Esophagus muscularis mucosa (tissue), 4 donors: ENCODE measurements at regions not wholly inside any gene's neighbourhood (a gene's known extent, or its start where the extent isn't known, plus 50 kb on each side); places are given as distances from the start of the nearest gene placed in this dataset.

Experiments
- CTCF ChIP-seq, 3 experiments: fragments of 200-600 bp in 2 of 3; fragments of 450-650 bp in 1 of 3; sonication (generic) in 2 of 3; IDR thresholded peaks; one replicate each; pipeline ENCODE4 v1.5.1; 2017 to 2019; ENCODE audit warnings: antibody characterized with exemption in 3 of 3, mild to moderate bottlenecking in 2 of 3, moderate library complexity in 1 of 3
- EP300 ChIP-seq: sonication (generic); formaldehyde crosslinking; IDR thresholded peaks from one replicate; pipeline ENCODE4 v1.6.1; 2017; ENCODE audit warnings: antibody characterized with exemption
- POLR2A ChIP-seq: fragments of 450-650 bp; IDR thresholded peaks from one replicate; pipeline ENCODE4 v1.6.1; 2017; ENCODE audit warnings: antibody characterized with exemption, moderate library complexity, mild to moderate bottlenecking, low read depth

DNA sequence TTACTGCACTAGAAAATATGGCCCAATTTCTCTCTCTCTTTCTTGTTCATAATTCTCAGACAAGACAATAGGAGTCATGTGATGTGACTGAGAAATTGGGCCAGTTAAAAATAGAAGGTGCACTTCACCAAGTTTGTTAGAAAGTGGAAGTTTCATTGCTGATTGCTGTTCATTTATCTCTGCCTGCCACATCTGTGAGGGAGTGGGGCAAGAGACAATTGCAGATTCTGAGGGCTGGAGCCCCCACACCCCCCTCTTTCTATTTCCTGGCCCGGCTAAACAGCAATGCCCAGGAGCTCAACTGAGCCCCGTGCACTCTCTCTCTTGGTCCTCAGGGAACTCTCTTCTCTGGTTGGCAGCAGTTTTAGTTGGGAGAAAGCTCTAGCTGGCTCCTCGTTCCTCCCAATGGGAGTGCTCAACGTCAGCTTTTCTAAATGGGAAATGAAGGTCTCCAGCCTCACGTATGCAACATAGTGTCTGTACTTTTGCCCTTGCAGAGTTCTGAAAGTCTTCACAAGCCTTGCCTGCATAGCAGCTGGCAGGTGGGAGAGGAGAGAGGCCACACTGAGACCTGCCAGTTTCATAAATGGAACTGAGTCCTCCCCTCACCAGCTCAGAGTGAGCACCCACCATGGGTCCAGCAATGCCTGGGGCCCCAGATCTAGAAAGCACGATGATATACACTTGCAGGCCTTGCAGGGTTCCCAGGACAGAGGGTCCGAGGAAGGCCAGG lies 115.7 kb downstream of the MYCN start:
- TF ChIP-seq CTCF (IDR thresholded peaks at IDR 0.05) (no peak), POLR2A (no peak), EP300 (no peak)
